ACC112 (cell line): ENCODE measurements at regions not wholly inside any gene's neighbourhood (a gene's known extent, or its start where the extent isn't known, plus 50 kb on each side); places are given as distances from the start of the nearest gene placed in this dataset.

Experiments
- H2AFZ ChIP-seq: fragments of 200-600 bp; sonication (generic); one replicate; pipeline ENCODE4 v1.6.0; 2017; ENCODE audit warnings: antibody characterized with exemption, low read length; ENCODE audit not compliant: unreplicated experiment
- H3K27ac ChIP-seq: fragments of 200-600 bp; sonication (generic); 2 replicates; pipeline ENCODE4 v1.5.1; 2014; ENCODE audit warnings: low read depth, mild to moderate bottlenecking, antibody characterized with exemption, low read length, moderate library complexity
- H3K27me3 ChIP-seq: fragments of 200-600 bp; sonication (generic); 2 replicates; pipeline ENCODE4 v1.6.1; 2014; ENCODE audit warnings: mild to moderate bottlenecking, antibody characterized with exemption, low read length, moderate library complexity, mixed read lengths; ENCODE audit not compliant: insufficient read depth
- H3K36me3 ChIP-seq: fragments of 200-600 bp; sonication (generic); 2 replicates; pipeline ENCODE4 v1.6.1; 2016; ENCODE audit warnings: mild to moderate bottlenecking, antibody characterized with exemption, low read length, moderate library complexity, mixed read lengths; ENCODE audit not compliant: insufficient read depth
- H3K4me1 ChIP-seq: fragments of 200-600 bp; sonication (generic); one replicate; pipeline ENCODE4 v1.6.1; 2016; ENCODE audit warnings: low read length, mixed read lengths; ENCODE audit not compliant: insufficient read depth, unreplicated experiment, control insufficient read depth
- H3K4me3 ChIP-seq: fragments of 200-600 bp; sonication (generic); 2 replicates; pipeline ENCODE4 v1.5.1; 2014; ENCODE audit warnings: mild to moderate bottlenecking, low read depth, low read length
- H3K79me2 ChIP-seq: fragments of 200-600 bp; sonication (generic); one replicate; pipeline ENCODE4 v1.6.0; 2016; ENCODE audit warnings: low read length; ENCODE audit not compliant: control insufficient read depth, unreplicated experiment, insufficient read depth

DNA sequence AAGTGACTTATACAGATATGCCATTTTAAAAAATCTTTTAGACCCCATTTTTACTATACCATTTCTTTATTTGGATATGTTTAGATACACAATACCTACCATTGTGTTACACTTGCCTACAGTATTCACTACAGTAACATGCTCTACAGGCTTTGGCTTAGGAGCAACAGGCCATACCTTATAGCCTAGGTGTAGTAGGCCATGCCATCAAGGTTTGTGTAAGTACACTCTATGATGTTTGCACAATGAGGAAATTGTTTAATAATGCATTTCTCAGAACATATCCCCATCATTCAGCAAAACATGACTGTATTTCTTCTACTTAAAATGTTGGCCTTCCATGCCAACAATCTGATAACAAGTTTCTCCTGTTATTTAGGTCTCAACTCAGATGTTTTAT lies 1559.5 kb upstream of the TENM4 start:
- no peak overlapping the region for H2AFZ ChIP-seq
- no peaks in the 10 kb centered on the region for H3K36me3 ChIP-seq
- H3K4me1 ChIP-seq = peaks cover 9% of the 10 kb centered on the region
- no peaks in the 10 kb centered on the region for H3K27me3 ChIP-seq
- H3K4me3 ChIP-seq = no peak overlapping the region
- H3K79me2 ChIP-seq = no peaks in the 10 kb centered on the region
- no peak overlapping the region for H3K27ac ChIP-seq

DNA sequence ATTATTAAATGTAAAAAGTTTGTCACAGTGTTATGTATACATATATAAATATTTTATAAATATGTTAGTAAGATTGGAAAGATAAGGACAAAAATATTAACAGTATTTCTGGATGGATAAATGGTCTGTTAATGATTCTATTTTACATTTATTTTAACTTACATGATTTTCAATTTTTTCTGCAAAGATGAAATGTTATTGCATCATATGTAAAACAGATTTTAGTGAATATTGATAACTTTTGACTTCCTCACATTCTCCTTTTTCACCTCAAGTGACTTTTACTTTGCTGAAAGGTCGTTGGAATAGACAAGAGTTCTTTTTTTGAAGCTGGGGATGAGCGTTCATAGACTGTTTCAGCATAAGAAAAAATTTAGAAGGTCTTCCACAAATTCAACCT lies 1554.7 kb upstream of the TENM4 start:
- no peak overlapping the region for H2AFZ ChIP-seq
- H3K27me3 ChIP-seq = no peaks in the 10 kb centered on the region
- H3K4me1 ChIP-seq = peaks cover 7% of the 10 kb centered on the region
- no peaks in the 10 kb centered on the region for H3K36me3 ChIP-seq
- no peak overlapping the region for H3K27ac ChIP-seq
- H3K79me2 ChIP-seq = no peaks in the 10 kb centered on the region
- H3K4me3 ChIP-seq = no peak overlapping the region

DNA sequence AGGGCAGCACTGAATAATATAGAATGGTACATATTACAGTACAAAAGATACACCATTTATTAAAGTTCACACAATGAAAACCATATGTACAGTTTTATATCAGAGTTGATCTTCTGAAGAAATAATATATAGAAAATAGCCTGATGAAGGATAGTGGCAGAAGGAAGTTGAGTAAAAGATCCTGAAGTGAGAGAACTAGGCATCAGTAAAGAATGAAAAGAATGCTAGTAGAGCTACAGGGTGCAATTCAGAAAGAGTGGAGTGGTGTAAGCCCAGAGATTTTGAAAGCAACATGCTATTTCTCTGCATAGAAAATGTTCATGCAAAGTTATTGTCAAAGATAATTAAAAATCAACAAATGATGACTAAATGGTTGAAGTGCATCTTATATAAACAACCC lies 1552.7 kb upstream of the TENM4 start:
- no peaks in the 10 kb centered on the region for H3K36me3 ChIP-seq
- peaks cover 7% of the 10 kb centered on the region for H3K4me1 ChIP-seq
- H3K4me3 ChIP-seq = no peak overlapping the region
- no peak overlapping the region for H2AFZ ChIP-seq
- no peak overlapping the region for H3K27ac ChIP-seq
- H3K27me3 ChIP-seq = no peaks in the 10 kb centered on the region
- H3K79me2 ChIP-seq = no peaks in the 10 kb centered on the region

DNA sequence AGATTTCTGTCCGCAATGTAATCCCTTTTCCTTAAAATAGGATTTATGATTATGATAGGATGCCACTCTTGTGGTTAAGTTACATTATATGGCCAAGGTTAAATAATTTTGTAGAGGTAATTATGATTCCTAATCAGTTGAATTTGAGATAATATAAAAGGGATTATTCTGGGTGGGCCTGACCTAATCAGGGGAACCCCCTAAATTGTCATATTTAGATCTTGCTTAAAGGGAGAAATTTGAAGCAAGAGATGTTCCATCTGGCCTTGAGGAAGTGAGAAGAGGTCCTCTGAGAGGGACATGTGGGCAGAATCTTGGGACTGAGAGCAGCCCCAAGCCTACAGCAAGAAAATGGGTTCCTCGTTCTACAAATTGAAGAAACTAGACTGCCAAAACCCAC lies 1550.1 kb upstream of the TENM4 start:
- no peaks in the 10 kb centered on the region for H3K79me2 ChIP-seq
- no peaks in the 10 kb centered on the region for H3K36me3 ChIP-seq

DNA sequence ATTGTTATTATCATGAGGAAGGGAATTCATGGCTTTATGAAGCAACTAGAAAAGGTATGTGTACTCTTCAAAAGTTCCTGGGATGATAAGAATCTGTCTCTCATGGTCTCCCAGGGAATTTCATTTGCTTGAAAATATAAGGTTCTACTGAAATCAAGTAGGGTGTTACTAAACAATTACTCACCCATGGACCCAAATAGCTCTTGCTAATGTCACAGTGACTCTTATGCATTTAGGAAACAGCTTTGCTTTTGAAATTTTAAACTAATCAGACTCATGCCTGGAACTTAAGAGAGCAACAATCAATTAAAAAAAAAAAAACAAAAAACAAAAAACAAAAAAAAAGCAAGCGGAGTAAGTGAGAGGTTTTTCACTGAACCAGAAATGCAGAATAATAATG lies 1546.3 kb upstream of the TENM4 start:
- H3K36me3 ChIP-seq = no peaks in the 10 kb centered on the region

More for the DNA sequence above, 1550.1 kb upstream of the TENM4 start:
- peaks cover 7% of the 10 kb centered on the region for H3K4me1 ChIP-seq
- H3K27ac ChIP-seq = no peak overlapping the region
- H3K4me3 ChIP-seq = no peak overlapping the region
- H3K27me3 ChIP-seq = no peaks in the 10 kb centered on the region
- no peak overlapping the region for H2AFZ ChIP-seq

DNA sequence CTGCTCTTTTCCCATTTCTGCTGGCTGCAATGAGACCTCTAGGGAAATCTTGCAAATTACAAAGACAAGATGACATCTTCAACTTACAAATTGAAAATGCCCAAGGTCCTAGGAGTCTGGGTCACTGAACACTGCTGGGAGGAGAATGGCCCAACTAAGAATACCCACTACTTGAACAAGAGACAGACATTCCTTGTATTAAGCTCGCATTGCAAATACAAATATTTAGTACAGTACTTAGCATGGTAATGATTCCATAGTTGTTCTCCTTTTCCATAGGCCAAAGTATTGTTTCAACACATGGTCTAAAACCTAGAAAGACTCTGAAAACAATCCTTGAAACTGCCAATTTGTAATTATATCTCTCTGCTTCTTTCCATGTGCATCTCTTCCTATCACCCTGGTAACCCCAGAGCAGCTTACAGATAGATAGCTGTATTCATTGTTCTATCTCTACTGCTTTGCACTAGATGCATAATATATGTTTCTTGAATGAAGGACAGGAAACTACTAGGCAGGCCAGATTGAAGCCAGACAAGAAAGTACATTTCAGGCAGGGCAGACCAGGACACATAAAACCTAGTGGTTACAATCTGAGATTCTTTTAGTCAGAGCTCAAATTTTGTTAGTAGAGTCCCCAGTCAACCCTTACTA lies 1545.7 kb upstream of the TENM4 start:
- Histone ChIP-seq H3K4me3 (no peak overlapping the region), H3K4me1 (no peaks in the 10 kb centered on the region), H2AFZ (no peak overlapping the region), H3K36me3 (no peaks in the 10 kb centered on the region), H3K79me2 (no peaks in the 10 kb centered on the region), H3K27me3 (no peaks in the 10 kb centered on the region), H3K27ac (no peak overlapping the region)

More for the DNA sequence above, 1546.3 kb upstream of the TENM4 start:
- no peak overlapping the region for H3K4me3 ChIP-seq
- no peak overlapping the region for H2AFZ ChIP-seq
- H3K27me3 ChIP-seq = no peaks in the 10 kb centered on the region
- H3K4me1 ChIP-seq = no peaks in the 10 kb centered on the region
- H3K79me2 ChIP-seq = no peaks in the 10 kb centered on the region
- H3K27ac ChIP-seq = no peak overlapping the region

DNA sequence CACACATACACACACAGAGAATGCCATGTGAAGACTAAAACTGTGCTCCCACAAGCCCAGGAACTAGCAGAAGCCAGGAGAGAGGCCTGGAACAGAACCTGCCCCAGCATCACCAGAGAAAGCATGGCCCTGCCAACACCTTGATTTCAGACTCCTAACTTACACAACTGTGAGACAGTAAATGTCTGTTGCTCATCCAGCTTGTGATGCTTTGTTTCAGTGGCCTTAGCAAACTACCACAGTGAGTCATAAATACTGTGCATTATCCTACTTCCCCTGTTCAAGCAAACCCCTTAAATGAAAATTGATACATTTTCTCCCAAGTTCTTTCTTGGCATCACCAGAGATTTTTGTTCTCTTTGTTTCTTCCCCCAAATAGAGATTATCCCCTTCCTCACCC lies 1539.4 kb upstream of the TENM4 start:
- H3K27me3 ChIP-seq = no peaks in the 10 kb centered on the region
- H3K4me3 ChIP-seq = no peak overlapping the region
- H2AFZ ChIP-seq = no peak overlapping the region
- H3K4me1 ChIP-seq = no peaks in the 10 kb centered on the region
- no peaks in the 10 kb centered on the region for H3K36me3 ChIP-seq
- H3K27ac ChIP-seq = no peak overlapping the region
- H3K79me2 ChIP-seq = no peaks in the 10 kb centered on the region

DNA sequence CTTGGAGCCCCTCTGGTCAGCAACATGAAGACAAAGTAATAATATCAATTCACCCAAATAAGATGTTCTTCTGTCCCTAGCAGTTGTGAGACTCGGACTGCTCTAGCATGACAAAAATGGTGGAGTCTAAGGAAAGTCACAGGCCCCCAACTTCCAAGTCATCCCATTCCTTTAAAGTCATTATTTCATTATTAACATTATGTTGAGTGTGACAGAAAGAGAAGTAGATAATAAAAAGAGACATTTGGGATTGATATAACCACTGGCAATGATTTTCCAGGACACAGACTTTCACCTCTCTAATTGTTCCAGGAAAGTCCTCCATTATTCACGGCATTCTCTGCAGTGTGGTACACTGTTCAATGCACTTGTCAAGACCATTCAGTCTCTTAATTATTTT lies 1533.0 kb upstream of the TENM4 start:
- H3K4me1 ChIP-seq = peaks cover 4% of the 10 kb centered on the region
- H2AFZ ChIP-seq = no peak overlapping the region
- H3K27me3 ChIP-seq = no peaks in the 10 kb centered on the region
- H3K36me3 ChIP-seq = no peaks in the 10 kb centered on the region
- no peak overlapping the region for H3K4me3 ChIP-seq
- H3K27ac ChIP-seq = no peak overlapping the region
- H3K79me2 ChIP-seq = no peaks in the 10 kb centered on the region

DNA sequence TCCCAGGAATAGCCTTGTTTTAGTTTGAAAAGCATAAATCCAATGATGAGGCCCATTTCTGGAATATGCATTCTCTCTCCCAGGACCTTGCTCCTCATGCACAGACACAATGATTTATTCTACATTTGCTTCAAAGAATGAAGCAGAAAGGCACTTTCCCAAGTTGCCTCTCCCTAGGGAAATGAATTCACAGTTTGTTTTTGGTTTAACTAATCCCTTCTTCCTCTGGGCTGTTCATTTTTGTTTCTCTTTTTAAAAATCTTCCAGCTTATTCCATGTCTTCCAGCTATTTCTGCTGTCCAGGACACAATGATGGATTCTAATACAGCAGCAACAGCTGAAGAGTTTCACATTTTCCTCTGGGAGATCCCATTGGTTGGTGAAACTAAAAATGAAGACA lies 1529.2 kb upstream of the TENM4 start:
- Histone ChIP-seq H3K4me1 (peaks cover 11% of the 10 kb centered on the region), H3K36me3 (no peaks in the 10 kb centered on the region), H2AFZ (no peak overlapping the region), H3K79me2 (no peaks in the 10 kb centered on the region), H3K4me3 (no peak overlapping the region), H3K27ac (no peak overlapping the region), H3K27me3 (peaks cover under 1% of the 10 kb centered on the region; the same call in 1 of the 2 replicates)

DNA sequence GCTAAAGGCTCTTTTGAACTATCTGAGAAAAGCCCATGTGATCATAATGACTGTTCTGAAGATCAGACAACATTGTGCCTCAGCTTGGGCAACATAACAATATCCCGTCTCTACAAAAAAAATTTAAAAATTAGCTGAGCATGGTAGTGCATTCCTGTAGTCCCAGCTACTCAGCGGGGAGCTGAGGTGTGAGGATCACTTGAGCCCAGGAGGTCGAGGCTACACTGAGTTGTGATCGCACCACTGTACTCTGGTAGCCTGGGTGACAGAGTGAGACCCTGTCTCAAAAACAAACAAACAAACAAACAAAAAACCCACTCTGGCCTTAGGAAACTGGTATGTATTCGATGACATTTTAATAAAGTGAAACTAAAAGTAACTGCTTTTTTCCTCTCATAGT lies 1526.8 kb upstream of the TENM4 start:
- Histone ChIP-seq H3K4me3 (peak overlapping the region; percentile 71), H3K36me3 (no peaks in the 10 kb centered on the region), H3K27me3 (peaks cover 3% of the 10 kb centered on the region; the same call in 1 of the 2 replicates), H3K4me1 (peaks cover 11% of the 10 kb centered on the region), H3K27ac (no peak overlapping the region), H2AFZ (peak overlapping the region; percentile 99), H3K79me2 (no peaks in the 10 kb centered on the region)

DNA sequence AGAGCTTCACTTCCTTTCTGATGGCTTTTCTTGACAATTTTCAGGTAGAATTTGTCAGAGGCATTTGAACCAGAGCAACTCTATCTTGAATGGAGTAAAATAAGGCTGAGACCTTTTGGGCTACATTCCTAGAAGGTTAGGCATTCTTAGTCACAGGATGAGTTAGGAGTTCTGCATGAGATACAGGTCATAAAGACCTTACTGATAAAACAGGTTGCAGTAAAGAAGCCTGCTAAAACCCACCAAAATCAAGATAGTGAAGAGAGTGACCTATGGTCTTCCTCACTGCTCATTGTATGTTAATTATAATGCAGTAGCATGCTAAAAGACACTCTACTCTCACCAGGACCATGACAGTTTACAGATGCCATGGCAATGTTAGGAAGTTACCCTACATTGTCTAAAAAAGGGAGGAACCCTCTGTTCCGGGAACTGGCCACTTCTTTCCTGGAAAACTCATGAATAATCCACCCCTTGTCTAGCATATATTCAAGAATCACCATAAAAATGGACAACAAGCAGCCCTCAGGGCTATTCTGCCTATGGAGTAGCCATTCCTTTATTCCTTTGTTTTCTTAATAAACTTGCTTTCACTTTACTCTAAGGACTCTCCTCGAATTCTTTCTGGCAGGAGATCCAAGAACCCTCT lies 1519.7 kb upstream of the TENM4 start:
- Histone ChIP-seq H3K4me3 (no peak overlapping the region), H3K36me3 (no peaks in the 10 kb centered on the region), H3K27ac (no peak overlapping the region), H2AFZ (no peak overlapping the region), H3K27me3 (peaks cover 3% of the 10 kb centered on the region; the same call in 1 of the 2 replicates), H3K4me1 (peaks cover 23% of the 10 kb centered on the region), H3K79me2 (no peaks in the 10 kb centered on the region)
